ENCODE measurements at regions not wholly inside any gene's neighbourhood (a gene's known extent, or its start where the extent isn't known, plus 50 kb on each side); places are given as distances from the start of the nearest gene placed in this dataset.

DNA sequence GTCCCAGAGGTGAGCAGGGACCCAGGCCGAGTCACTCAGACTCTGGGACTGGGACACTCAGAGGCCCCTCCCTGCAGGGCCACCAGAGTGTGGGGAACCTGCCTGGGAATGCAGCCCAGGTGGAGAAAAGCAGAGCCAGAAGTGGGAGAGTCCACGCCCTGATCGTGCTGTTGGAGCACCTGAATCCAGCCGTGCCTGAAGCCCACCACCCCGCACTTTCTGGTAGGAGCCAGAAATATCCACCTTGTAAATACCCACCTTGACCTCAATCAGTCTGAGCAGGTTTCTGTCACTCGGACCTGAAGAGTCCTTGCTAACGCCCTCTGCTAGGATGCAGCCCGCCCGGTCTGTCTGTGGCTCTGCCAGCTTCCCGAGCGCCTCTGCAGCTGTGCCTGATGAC is 86.7 kb downstream of the PDGFA start:
- H3K27me3 Mint-ChIP-seq: no peaks in the 10 kb centered on the region
- TF ChIP-seq, protein P1, sequence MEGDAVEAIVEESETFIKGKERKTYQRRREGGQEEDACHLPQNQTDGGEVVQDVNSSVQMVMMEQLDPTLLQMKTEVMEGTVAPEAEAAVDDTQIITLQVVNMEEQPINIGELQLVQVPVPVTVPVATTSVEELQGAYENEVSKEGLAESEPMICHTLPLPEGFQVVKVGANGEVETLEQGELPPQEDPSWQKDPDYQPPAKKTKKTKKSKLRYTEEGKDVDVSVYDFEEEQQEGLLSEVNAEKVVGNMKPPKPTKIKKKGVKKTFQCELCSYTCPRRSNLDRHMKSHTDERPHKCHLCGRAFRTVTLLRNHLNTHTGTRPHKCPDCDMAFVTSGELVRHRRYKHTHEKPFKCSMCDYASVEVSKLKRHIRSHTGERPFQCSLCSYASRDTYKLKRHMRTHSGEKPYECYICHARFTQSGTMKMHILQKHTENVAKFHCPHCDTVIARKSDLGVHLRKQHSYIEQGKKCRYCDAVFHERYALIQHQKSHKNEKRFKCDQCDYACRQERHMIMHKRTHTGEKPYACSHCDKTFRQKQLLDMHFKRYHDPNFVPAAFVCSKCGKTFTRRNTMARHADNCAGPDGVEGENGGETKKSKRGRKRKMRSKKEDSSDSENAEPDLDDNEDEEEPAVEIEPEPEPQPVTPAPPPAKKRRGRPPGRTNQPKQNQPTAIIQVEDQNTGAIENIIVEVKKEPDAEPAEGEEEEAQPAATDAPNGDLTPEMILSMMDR (IDR thresholded peaks at IDR 0.05; ENCODE audit: unreplicated experiment): no peak
- H3K4me1 Mint-ChIP-seq (ENCODE audit: low read depth): peaks cover 24% of the 10 kb centered on the region
- H3K9me3 Mint-ChIP-seq (ENCODE audit: low read depth): no peaks in the 10 kb centered on the region
- DNase-seq (ENCODE audit: low spot score, unreplicated experiment): no peak
- H3K4me3 Mint-ChIP-seq (ENCODE audit: low read depth): no peak overlapping the region
- H3K36me3 Mint-ChIP-seq (ENCODE audit: insufficient read depth): no peaks in the 10 kb centered on the region
- no peak overlapping the region for H3K27ac Mint-ChIP-seq

DNA sequence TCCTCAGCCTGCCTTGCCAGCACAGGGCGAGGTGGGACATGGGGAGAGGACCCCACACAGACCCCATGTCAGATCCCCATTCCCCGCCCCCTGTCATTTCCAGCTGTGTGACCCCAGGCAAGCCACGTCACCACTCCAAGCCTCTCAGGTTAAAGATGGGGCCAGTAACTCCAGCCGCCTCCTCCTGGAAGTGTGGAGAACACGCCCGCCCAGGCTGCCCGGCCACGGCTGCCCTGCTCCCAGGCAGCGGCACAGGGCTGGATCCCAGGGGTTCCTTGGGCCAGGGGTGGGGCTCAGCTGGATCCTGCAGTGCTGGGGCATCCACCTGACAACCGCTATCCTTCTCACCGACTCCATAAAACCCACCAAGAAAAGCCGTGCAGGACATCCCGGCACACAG is 86.1 kb downstream of the PDGFA start:
- TF ChIP-seq, protein P1 (IDR thresholded peaks at IDR 0.05; ENCODE audit: unreplicated experiment): no peak
- H3K9me3 Mint-ChIP-seq (ENCODE audit: low read depth): no peaks in the 10 kb centered on the region
- H3K27me3 Mint-ChIP-seq: no peaks in the 10 kb centered on the region
- no peak overlapping the region for H3K4me3 Mint-ChIP-seq (ENCODE audit: low read depth)
- H3K27ac Mint-ChIP-seq: no peak overlapping the region
- no peaks in the 10 kb centered on the region for H3K36me3 Mint-ChIP-seq (ENCODE audit: insufficient read depth)
- H3K4me1 Mint-ChIP-seq (ENCODE audit: low read depth): peaks cover 24% of the 10 kb centered on the region
- no peak for DNase-seq (ENCODE audit: low spot score, unreplicated experiment)

DNA sequence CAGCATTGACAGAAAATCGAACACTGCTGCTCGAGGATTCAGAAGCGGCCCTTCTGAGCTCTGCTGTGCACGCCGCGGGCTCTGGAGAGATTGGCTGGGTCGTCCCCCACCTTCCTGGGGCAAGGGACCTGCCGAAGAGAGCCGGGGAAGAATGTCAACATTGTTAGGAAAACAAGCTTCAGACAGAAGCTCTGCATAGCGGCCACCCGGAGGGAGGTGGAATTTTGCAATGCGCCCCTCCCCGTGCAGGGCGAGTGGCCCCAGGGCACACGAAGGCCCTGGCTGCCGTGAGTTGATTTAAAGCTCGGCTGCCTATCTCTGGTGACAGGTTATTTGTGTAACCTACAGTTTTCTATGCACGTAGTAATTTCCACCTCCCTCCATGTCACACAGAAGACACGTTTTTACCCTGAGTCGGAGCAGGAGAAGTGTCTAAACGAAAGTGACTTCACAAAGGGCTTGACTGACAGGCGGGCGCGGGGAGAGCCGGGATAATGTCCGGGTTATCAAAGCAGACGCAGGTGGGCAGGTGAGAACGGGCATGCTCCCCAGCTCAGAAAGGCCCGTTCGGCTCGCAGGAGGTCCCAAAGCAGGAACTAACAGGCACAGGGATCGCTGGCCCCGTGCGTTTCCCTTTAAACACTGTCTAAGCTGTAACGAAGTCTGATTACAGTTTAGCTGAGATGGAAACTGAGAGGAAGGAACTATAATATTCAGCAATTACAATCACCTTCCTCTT is 84.6 kb downstream of the PDGFA start:
- no peaks in the 10 kb centered on the region for H3K27me3 Mint-ChIP-seq
- TF ChIP-seq, protein P1 (IDR thresholded peaks at IDR 0.05; ENCODE audit: unreplicated experiment): no peak
- peak overlapping the region; percentile 87 for H3K27ac Mint-ChIP-seq
- peaks cover 24% of the 10 kb centered on the region for H3K4me1 Mint-ChIP-seq (ENCODE audit: low read depth)
- no peaks in the 10 kb centered on the region for H3K9me3 Mint-ChIP-seq (ENCODE audit: low read depth)
- H3K4me3 Mint-ChIP-seq (ENCODE audit: low read depth): peak overlapping the region; percentile 24
- H3K36me3 Mint-ChIP-seq (ENCODE audit: insufficient read depth): no peaks in the 10 kb centered on the region
- peak; percentile 41 for DNase-seq (ENCODE audit: low spot score, unreplicated experiment)

DNA sequence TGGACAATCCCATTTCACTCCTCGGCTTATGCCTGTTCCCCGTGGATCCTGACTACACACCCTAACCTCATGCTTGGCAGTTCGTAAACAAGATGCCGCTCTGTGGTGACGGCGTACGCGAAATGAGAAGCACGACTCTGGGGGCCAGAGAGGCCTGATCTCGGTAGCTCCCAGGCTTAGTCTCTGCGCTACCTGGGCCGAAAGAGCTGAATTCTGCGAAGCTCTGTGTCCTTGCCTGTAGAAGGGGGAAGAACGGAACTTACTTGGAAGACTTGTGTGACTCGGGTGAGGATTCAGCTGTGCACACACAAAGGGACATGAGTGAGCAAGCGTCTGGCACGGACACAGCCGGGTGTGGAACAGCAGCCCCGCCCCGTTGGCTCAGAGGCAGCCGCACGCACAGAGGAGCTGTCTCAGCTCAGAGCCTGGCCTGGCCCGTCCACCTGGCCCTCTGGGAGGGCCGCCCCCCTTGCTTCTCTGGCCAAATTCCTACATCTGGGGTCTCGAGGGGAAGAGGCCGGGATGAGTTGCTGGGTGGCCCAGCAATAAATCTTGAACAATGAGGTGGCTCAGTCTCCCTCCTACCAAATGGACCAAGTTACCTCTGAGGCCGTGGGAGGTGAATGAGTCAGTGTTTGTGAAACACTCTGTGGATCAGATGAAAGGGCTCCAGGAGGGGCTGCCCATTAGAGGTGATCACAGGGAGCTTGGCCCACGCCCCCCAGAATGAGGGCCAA is 83.8 kb downstream of the PDGFA start:
- Mint-ChIP-seq H3K27ac (peak overlapping the region; percentile 87), H3K36me3 (ENCODE audit: insufficient read depth) (no peaks in the 10 kb centered on the region), H3K9me3 (ENCODE audit: low read depth) (no peaks in the 10 kb centered on the region), H3K4me1 (ENCODE audit: low read depth) (peaks cover 24% of the 10 kb centered on the region), H3K27me3 (no peaks in the 10 kb centered on the region), H3K4me3 (ENCODE audit: low read depth) (no peak overlapping the region)
- DNase-seq (ENCODE audit: low spot score, unreplicated experiment): no peak
- TF ChIP-seq, protein P1 (IDR thresholded peaks at IDR 0.05; ENCODE audit: unreplicated experiment): no peak

DNA sequence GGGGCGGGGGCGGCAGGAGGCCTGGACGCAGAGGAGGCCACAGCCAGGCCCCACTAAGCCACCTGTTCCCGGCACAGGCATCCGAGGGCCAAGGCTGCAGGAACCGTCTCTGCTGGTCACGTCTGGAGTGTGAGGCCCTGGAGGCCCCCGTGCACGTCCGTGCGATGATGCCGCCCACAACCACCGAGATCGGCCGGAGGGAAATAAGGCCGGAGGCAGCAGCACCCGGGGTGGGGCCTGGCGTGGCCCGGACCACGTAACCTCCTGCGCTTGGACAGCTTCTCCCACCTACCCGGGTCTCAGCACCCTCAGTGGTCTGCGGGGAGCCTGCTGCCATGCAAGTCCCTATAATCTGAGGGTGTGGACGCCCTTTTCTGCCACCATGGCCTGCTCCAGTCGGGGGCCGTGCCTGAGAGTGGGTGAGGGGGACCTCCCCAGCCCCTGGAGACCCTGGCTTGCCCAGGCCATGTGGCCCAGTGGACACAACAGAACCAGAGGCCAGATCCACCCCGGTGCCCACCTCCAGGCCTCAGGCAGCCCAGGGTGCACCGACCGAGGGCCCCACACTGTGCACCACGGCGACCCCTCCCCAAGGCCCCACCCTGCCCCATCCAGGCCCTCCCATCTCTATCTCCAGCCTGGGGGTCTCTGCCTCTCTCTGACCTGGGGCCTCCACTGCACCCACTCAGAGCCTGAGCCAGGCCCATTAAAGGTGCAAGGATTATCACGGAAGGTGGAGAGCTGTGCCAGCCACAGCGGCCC is 83.1 kb downstream of the PDGFA start:
- Mint-ChIP-seq H3K9me3 (ENCODE audit: low read depth) (no peaks in the 10 kb centered on the region), H3K27me3 (no peaks in the 10 kb centered on the region), H3K4me1 (ENCODE audit: low read depth) (peaks cover 24% of the 10 kb centered on the region), H3K4me3 (ENCODE audit: low read depth) (no peak overlapping the region), H3K36me3 (ENCODE audit: insufficient read depth) (no peaks in the 10 kb centered on the region), H3K27ac (peak overlapping the region; percentile 87)
- TF ChIP-seq, protein P1 (IDR thresholded peaks at IDR 0.05; ENCODE audit: unreplicated experiment): no peak
- no peak for DNase-seq (ENCODE audit: low spot score, unreplicated experiment)

All from progenitor cell of endocrine pancreas (in vitro differentiated cells).